Limb (tissue), 2 donors: ENCODE measurements at regions not wholly inside any gene's neighbourhood (a gene's known extent, or its start where the extent isn't known, plus 50 kb on each side); places are given as distances from the start of the nearest gene placed in this dataset.

Experiments
- DNase-seq, 2 donors: peaks; one replicate each; pipeline ENCODE4 v3.0.0-alpha.2; 2016; ENCODE audit errors: extremely low spot score in 2 of 2

DNA sequence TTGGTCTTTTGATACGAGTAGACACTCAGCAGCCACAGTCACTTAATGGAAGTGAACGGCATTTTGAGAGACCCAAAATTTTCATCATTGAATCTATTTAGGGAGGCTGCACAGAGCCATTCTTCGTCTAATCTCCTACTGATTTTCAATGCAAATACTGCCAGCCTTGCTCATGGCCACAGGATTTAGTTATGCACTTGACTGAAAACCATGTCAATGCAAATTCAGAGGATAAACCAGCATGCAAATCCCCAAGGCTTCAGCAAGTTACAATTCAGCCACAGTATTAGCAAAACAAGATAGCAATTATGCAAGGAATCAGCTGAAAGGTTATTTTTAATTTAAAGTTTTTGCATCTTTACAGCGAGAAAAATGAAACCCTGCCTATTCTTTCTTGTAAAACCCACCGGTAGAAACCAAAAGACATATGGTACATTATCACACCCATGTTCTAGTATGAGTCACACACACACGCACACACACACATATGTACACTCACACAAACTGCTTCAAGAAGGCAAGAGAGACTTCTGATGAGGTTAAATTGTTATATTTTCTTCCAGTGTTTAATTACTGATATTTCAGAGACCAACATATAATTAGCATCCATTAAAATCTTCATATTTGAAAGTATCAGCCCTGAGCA lies 985.3 kb upstream of the FLRT2 start:
- no peak for DNase-seq

DNA sequence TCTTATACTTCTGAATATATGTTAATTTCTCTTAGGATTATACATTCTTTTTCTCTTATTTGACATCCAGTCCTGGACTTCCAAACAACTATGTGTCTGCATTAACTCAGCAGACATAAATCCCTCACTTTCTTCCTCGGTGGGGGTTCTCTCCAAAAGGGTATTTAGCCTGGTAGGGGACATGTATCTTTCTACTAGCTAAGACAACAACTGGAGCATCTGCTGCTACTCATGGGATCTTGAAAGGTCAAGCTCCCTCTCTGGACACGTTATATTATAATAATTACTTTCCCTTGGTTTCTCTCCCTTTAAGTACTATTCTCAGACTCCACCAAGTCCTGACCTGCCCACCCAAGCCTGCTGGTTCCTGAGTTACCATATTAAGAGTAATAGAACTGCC lies 983.7 kb upstream of the FLRT2 start:
- DNase-seq: no peak

DNA sequence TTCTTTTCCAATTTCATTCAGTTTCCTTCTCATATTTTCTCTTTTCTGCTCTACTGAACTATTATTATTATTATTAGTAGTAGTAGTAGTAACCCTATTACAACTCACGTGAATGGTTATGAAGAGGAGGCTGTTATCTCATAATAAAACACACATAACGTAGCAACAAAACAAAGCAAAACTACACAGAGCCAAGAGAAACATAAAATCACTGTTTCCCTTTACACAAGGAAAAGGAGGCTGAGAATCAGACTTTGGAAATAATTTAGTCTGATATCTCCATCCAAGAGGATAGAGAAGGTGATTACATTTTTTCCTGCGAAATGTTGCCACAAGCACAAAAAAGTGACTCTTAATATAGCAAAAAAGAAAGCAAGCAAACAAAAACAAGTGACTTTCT lies 975.8 kb upstream of the FLRT2 start:
- no peak for DNase-seq

DNA sequence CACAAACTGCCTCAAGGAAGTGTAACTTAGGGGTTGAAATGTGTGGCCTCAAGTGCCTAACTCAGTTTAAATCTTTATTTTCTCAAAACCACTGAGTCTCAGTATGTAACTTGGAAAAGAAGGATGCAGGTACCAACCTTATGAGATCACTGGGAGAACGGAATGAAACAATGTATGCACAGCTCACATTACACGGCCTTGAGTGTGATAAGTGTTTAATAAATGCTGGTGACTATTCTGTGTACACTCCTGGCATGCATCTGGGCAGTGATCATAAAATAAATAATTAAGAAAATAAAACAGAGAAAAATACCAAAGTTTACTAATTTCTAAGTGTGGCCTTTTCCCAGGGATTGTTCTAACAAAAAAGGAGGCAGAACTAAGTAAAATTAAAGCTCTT lies 974.5 kb upstream of the FLRT2 start:
- DNase-seq: no peak

DNA sequence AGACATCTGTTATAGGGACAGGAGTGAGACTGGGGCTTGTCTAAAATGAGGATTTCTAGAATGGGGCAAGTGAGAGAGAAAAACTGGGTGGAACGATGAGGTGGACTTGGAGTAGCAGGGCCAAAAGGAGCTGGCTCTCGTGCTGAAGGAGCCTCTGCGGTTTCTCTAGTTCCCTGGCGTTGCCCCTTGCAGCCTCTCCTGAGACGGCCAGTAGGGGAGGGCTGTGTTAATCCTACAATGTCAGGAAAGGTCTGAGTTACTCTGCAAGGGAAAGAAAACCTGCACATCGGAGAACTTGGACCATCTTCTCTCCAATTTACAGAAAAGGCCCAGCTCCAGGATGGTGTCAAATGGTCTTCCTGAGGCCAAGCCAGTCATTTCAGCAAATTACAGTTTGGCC lies 963.8 kb upstream of the FLRT2 start:
- DNase-seq: no peak

DNA sequence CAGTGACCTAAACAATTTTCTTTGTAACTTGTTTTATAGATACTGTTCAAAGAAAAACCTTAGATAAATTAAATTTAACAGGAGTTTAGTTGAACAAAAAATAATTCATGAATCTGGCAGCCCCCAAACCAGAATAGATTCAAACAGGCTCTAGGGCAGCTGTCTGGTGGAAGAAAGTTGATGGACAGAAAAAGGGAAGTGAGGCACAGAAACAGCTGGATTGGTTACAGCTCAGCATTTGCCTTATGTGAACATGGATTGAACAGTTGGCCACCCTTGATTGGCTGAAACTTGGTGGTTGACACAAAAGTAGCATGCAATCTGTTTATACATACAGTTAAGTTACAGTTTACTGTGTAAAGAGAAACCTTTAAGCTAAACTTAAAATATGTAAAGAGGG lies 954.3 kb upstream of the FLRT2 start:
- no peak for DNase-seq

DNA sequence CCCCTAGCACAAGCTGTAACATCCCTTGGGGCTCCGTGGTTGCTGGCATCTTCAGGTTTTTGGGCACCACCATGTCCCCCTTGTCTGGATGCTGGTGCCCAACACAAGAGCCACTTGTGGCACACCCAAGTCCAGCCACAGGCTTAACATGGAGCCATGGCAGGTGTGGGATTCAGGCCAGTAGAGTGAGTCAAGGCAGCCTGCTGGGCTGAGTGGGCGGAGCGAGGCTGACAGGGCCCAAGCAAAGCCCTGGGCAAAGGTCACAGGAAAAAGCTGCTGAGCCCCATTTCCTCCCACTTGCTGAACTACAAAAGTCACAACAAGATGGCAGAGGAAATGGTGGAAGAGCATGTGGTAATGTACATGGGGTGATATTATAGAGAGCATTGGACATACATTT lies 950.7 kb upstream of the FLRT2 start:
- no peak for DNase-seq

DNA sequence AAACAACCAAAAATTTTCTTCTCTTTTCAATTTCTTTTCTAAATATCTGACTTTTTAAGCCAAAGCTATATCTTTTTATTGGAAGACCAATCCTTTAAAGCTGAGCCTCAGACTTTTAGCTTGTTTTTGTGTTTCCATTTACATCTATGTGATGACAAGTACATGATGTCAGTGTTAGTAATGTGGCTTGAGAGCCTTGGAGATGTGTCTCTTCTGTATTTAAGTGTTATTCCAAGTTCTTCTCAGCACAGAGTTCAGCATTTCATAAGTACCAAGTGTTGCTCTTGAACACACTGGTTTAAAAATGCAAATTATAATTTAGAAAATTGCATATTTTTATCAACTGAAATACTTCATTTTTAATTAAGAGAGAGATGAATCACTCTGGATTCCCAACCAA lies 948.9 kb upstream of the FLRT2 start:
- no peak for DNase-seq

DNA sequence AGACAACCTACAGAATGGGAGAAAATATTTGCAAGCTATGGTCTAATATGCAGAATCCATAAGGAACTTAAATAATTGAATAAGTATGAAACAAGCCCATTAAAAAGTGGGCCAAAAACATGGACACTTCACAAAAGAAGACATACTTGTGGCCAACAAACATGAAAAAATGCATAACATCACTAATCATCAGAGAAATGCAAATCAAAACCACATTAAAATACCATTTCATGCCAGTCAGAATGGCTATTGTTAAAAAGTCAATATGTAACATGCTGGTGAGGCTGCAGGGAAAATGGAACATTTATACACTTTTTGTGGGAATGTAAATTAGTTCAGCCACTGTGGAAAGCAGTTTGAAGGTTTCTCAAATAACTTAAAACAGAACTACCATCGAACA lies 945.4 kb upstream of the FLRT2 start:
- no peak for DNase-seq

DNA sequence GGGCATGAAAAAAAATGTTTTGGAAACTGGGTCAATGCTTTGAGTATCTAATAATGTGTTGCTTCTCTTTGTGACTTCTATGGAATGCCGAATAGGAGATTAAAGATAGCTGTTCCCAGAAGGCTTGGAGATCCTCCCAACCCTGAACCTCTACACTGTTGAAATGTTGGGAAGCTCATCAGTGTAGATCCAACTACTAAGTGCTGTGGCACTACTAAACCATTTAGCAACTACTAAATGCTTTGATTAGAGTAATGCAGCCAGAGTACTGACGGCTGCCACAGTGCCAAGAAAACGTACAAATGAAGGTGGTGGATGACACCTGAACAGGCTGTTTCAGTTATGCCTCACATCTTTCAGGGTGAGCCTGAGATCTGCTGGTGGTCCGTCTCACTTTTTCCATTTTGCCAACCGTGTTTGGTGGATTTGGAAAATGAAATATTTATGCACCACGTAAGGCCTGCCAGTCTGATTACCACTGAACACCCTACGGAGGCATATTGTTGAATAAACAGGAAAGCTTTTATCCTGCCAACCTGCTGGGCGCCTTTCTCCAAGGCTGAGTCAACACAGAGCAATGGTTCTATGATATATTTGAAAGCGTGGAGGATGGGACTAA lies 938.0 kb upstream of the FLRT2 start:
- DNase-seq: no peak

DNA sequence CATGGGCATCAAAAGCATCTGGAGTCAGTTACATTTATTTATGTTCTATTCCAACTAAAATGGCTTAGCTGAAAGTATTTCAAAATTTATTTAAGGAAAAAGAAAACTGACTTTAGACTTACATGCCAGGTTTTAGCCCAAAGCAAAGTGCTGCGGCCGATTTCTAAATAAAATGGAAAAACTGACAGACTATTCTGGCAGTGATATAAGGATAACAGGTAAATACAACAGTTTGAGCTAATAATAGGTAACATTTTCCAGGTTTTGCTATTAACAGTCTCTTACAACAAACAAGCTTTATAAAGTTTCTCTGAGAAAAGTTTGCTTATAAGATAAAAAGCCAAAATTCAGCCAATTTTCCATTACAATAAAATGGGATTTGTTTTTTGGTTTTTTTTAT lies 937.2 kb upstream of the FLRT2 start:
- no peak for DNase-seq

DNA sequence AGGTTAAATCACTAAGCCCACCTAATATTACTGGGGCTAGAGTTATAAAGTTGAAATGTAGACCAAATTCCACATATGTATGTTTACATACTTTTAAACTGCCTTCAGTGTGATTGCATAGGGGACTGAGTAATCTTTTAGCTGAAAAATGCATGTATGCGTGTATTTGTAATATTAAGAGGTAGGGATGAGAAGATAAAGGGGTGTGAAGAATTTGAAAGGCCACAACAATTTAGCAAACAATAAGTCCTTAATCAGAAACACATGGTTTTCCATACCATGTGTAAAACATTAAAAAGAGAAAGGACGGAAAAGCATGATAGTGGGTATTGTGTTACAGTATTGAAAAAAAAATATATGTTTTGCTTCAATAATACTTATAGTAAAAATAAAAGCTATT lies 919.9 kb upstream of the FLRT2 start:
- no peak for DNase-seq

DNA sequence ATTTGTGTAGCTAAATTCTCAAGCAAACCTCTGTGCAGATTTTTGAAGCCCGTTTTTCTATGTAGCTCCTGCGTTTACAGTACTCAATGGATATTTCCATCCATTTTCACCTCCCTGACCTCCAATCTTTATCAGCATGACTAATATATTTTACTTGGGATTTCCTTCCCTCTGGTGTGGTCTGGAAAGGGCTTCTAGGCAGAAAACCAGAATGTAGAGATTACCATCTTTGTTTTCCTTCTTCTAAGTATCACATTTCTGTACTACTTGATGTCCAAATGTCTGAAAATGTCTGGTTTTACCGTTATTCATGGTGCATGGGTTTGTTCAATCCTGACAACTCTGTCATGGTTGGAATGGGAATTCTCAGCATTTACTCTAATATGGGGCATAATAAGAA lies 907.6 kb upstream of the FLRT2 start:
- DNase-seq: no peak

DNA sequence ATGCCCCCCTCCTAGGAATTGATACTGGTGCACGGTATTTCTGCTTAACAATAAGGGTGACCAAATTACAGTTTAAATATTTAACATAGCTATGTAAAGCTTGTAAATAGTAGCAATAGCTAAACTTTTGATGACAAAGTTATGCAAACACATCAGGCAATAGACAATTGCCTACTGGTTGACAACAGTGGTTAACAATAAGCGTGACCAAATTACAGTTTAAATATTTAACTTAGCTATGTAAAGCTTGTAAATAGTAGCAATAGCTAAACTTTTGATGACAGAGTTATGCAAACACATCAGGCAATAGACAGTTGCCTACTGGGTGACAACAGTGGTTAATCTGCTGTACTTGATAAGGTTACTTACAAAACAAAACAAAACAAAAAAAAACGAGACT lies 886.5 kb upstream of the FLRT2 start:
- no peak for DNase-seq

DNA sequence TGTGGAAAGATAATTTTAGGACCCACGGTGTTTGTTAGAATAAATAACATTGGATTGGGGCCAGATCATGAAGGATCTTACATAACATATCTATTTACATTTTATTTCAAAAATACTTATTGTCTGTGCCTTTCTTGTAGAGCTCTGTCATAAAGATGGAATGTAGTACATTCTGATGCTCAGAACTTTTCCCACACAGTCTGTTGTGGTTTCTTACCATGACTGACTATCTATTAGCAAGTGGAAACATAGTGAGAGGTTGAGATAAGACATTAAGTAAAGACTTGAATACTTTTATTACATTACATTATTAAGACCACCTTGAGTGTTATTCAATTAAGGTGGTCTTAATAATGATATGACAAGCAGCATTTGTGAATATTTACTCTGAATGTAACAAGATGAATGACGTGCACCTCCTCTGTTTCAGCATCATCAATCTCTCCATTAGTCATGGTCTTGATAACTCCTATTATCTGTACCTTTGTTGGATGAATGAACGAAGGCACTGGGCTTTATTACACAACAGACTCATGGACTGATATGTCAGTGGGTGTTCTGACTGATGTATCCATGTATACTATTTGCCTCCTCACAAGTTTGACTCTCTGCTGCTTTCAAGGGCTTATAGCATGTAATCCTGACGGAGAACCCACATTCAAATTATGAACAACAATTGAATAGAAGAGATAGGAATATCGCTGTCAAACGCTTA lies 883.0 kb upstream of the FLRT2 start:
- no peak for DNase-seq

DNA sequence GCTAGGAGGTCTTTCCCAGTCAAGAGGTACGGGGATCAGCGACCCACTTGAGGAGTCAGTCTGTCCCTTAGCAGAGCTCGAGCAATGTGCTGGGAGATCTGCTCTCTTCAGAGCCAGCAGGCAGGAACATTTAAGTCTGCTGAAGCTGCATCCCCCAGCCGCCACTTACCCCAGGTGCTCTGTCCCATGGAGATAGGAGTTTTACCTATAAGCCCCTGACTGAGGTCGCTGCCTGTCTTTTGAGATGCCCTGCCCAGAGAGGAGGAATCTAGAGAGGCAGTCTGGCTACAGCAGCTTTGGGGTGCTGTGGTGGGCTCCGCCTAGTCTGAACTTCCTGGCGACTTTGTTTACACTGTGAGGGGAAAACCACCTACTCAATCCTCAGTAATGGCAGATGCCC lies 874.9 kb upstream of the FLRT2 start:
- no peak for DNase-seq

DNA sequence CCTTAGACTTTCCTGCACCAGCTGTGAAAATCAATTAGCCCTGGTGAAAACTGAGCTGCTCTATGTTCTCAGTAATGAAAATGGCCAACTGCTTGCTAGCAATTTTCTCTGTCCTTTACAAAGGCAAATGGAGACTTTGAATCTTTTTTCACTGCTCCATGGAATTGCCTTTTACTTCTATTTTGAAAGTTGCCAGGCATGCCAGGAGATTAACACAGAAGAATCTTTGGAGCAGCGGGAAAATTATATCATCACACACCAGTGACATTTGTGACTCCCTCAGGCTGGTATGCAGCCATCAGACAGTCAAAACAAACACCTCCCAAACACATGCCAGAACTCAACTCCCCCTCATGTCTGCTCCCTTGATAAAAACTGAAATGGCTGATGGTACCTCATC lies 872.0 kb upstream of the FLRT2 start:
- no peak for DNase-seq

DNA sequence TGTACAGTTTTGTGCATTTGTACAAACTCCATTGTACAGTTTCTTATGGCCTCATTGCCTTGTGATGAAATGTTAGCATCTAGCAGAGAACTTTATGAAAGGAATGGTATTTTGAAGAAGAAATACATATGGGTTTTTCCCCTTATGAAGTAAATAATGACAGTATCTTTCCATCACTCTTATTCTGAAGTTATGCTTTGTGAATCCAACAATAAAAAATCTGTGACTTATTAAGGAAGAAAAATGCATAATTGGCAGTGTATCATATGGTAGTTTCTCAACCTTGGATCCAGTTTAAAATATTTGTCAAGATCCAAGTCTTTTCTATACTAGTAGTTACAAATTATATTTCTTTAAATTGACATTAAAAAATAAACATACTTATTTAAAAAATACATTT lies 859.1 kb upstream of the FLRT2 start:
- no peak for DNase-seq

DNA sequence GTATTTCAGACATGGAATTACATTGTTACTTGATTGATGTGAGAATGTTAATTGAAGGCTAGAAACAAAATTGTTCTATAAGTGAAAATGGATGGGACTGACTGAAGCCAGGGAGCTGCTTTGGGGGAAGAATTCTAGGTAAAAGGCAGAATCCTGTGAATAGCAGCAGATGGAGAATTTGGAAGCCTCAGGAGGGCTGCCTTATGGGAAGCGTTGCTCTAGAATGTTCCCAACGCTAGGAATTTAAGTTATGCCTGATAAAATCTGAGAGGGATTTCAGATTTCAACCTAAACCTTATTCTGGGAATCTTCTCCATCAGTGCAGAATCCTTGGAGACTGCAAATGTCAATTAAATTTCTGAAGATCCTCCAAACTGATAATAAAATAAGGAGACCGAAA lies 858.2 kb upstream of the FLRT2 start:
- DNase-seq: no peak

DNA sequence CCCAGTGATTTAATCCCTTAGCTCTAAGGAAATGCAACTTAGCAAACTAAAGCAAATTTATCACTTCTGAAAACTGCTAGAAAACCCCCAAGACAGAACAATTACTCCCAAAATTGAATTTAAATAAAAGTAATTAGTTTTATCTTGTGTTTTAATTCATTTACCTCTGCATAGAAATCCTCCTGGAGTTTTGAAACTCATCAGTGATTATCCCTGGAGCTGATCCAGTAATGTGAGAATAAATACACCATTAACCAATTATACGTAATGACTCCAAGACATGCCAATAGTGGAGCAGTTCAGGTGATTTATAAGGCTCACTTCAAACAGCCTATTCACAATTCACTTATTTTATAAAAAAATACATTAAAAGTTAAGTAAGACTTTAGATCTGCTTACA lies 855.3 kb upstream of the FLRT2 start:
- DNase-seq: no peak

DNA sequence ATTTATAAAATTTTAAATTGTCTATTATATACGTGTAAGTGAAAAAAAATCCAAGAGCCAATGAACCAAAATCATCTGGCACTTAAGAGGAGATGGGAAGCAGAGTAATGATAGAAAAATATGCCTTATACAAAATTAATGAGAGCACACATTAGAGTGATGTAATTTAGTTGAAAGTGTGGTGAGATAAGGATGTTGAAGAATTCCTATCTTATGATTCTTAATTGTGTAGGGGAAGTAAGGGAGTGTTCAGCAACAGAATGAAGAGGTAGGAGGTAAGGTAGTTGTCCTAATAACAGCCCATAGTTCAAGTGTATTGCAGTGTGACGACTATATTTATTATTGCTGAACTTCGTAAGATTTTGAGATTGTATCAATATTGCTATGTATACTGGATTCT lies 843.4 kb upstream of the FLRT2 start:
- DNase-seq: no peak

DNA sequence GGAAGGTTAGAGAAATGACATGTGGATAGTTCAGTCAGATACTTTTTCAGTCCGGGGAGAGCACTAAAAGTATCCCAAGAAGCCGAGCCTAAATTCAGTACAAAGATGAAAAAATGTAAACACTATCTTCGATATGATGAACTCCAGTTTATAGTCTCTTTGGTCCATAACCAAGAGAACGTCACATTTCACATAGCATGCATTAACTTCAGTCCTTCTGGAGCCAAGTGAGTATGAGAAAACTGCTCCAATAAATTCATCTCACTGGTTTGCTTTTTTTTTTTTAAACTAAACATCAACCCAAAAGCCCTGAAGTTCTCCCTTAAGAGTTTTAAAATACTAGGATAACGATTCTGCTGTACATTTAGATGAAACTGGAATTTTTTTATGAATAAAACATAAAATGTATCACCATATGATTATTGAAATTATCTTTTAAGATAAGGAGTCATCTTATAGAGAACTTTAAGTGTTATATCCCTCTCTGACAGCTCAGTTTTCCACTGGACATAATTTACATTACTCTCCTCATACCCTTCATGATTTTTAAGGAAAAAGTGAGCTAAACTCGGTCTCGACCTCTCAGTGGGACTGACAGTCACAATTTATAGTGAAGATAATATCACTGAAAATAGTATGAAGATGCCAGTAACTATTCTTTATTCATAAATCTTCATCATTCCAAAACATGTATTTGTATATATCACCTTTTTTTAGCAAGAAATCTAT lies 841.5 kb upstream of the FLRT2 start:
- DNase-seq: no peak

DNA sequence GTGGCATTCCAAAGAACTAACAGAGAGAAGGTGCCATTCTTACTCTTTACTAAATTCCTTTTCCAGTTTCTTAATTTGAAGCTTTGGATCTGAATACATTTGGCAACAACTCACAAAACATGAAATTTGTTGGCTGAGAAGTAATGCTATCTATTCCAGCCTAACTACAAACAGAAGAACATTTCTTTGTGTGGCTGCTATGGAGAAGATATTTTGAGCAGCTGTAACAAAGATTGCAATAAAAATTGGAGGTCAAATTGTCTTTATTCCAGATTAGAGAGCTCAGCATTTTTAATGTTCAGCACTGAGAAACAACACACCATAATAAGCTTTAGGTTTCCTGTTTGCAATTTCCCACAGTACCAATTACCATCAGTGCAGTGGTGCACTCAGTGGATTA lies 835.8 kb upstream of the FLRT2 start:
- DNase-seq: no peak
